ENCODE measurements at regions not wholly inside any gene's neighbourhood (a gene's known extent, or its start where the extent isn't known, plus 50 kb on each side); places are given as distances from the start of the nearest gene placed in this dataset.

DNA sequence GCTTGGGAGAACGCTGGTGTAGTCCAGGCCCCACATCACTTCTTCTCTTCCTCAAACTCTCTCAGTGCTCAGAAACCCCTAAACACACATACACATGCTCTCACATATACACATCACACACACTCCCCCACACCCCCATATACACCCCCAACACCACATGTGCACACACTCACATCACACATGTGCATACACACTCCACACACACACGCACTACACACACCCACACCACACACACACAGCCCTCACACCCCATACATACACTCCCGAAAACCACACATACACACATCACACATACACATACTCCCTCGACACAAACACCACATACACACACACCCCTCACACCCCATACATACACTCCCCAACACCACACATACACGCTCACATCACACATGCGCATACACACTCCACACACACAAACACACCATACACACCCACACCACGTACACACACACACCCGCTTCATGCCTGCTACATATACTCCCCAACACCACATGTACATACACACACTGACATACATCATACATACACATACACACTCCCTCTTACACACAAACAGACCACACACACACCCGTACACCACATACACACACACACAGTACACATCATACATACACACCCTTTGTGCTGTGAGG lies 110.3 kb upstream of the TMEM170B start:
- Histone ChIP-seq H4K20me1 (ENCODE audit: insufficient read depth, low read length) (no peaks in the 10 kb centered on the region), H3K9me3 (ENCODE audit: low read length) (no peaks in the 10 kb centered on the region), H3K27me3 (ENCODE audit: insufficient read depth, low read length) (no peaks in the 10 kb centered on the region), H3K4me3 (ENCODE audit: low read depth, low read length, poor library complexity, severe bottlenecking) (no peak overlapping the region), H3K79me2 (ENCODE audit: insufficient read depth, low read length) (no peaks in the 10 kb centered on the region), H3K4me2 (ENCODE audit: low read length) (no peak overlapping the region), H2AFZ (ENCODE audit: low read length) (no peak overlapping the region), H3K9ac (ENCODE audit: low read length) (no peak overlapping the region), H3K36me3 (ENCODE audit: insufficient read depth, low read length) (no peaks in the 10 kb centered on the region), H3K4me1 (ENCODE audit: insufficient read depth, low read length, severe bottlenecking) (peaks cover 19% of the 10 kb centered on the region), H3K27ac (ENCODE audit: low read depth, low read length, poor library complexity, severe bottlenecking) (no peak overlapping the region), H3K9me2 (ENCODE audit: low read depth, low read length) (no peaks in the 10 kb centered on the region), H3F3A (ENCODE audit: insufficient read depth, low read length) (no peaks in the 10 kb centered on the region)
- TF ChIP-seq, protein P1, sequence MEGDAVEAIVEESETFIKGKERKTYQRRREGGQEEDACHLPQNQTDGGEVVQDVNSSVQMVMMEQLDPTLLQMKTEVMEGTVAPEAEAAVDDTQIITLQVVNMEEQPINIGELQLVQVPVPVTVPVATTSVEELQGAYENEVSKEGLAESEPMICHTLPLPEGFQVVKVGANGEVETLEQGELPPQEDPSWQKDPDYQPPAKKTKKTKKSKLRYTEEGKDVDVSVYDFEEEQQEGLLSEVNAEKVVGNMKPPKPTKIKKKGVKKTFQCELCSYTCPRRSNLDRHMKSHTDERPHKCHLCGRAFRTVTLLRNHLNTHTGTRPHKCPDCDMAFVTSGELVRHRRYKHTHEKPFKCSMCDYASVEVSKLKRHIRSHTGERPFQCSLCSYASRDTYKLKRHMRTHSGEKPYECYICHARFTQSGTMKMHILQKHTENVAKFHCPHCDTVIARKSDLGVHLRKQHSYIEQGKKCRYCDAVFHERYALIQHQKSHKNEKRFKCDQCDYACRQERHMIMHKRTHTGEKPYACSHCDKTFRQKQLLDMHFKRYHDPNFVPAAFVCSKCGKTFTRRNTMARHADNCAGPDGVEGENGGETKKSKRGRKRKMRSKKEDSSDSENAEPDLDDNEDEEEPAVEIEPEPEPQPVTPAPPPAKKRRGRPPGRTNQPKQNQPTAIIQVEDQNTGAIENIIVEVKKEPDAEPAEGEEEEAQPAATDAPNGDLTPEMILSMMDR (IDR thresholded peaks at IDR 0.05; ENCODE audit: low read length), result no peak

GRCh38 chr6:11426571-11426970 lies 111.0 kb upstream of the TMEM170B start:
- Histone ChIP-seq H3F3A (ENCODE audit: insufficient read depth, low read length) (no peaks in the 10 kb centered on the region), H3K27ac (ENCODE audit: low read depth, low read length, poor library complexity, severe bottlenecking) (no peak overlapping the region), H3K4me3 (ENCODE audit: low read depth, low read length, poor library complexity, severe bottlenecking) (no peak overlapping the region), H3K9ac (ENCODE audit: low read length) (no peak overlapping the region), H3K9me2 (ENCODE audit: low read depth, low read length) (no peaks in the 10 kb centered on the region), H3K27me3 (ENCODE audit: insufficient read depth, low read length) (no peaks in the 10 kb centered on the region), H3K4me1 (ENCODE audit: insufficient read depth, low read length, severe bottlenecking) (peaks cover 19% of the 10 kb centered on the region), H2AFZ (ENCODE audit: low read length) (no peak overlapping the region), H3K36me3 (ENCODE audit: insufficient read depth, low read length) (no peaks in the 10 kb centered on the region), H3K9me3 (ENCODE audit: low read length) (no peaks in the 10 kb centered on the region), H3K79me2 (ENCODE audit: insufficient read depth, low read length) (no peaks in the 10 kb centered on the region), H3K4me2 (ENCODE audit: low read length) (no peak overlapping the region), H4K20me1 (ENCODE audit: insufficient read depth, low read length) (no peaks in the 10 kb centered on the region)
- TF ChIP-seq EZH2 (IDR thresholded peaks at IDR 0.05; ENCODE audit: borderline replicate concordance, low read length), result no peak
- TF ChIP-seq, protein P1 (IDR thresholded peaks at IDR 0.05; ENCODE audit: low read length), result no peak

DNA sequence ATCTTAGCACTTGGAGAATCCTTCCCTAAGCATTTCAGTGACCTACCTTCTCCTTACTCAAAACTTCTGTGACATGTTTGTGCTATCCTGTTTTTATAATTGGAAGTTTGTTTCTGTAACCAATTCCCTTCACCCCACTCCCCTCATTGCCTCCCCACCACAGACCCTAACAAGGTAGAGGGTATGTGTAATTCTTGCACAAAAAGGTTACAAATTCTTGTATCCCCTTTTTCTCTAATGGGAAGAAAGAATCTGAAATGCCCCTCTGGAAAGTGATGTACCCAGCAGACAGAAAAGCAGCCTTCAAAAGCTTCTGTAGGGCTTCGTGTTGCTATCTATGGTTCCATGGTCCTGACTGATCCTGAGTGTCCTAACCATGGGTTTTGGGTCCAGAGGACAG lies 111.7 kb upstream of the TMEM170B start:
- H3K9me2 ChIP-seq (ENCODE audit: low read depth, low read length), result no peaks in the 10 kb centered on the region
- H3K36me3 ChIP-seq (ENCODE audit: insufficient read depth, low read length), result no peaks in the 10 kb centered on the region
- H3K4me1 ChIP-seq (ENCODE audit: insufficient read depth, low read length, severe bottlenecking), result peaks cover 19% of the 10 kb centered on the region
- H3K79me2 ChIP-seq (ENCODE audit: insufficient read depth, low read length), result no peaks in the 10 kb centered on the region
- H3F3A ChIP-seq (ENCODE audit: insufficient read depth, low read length), result no peaks in the 10 kb centered on the region
- no peak for TF ChIP-seq EZH2 (IDR thresholded peaks at IDR 0.05; ENCODE audit: borderline replicate concordance, low read length)
- TF ChIP-seq, protein P1 (IDR thresholded peaks at IDR 0.05; ENCODE audit: low read length), result no peak
- no peak overlapping the region for H3K9ac ChIP-seq (ENCODE audit: low read length)
- no peaks in the 10 kb centered on the region for H3K9me3 ChIP-seq (ENCODE audit: low read length)
- no peak overlapping the region for H2AFZ ChIP-seq (ENCODE audit: low read length)
- no peaks in the 10 kb centered on the region for H3K27me3 ChIP-seq (ENCODE audit: insufficient read depth, low read length)
- H3K4me3 ChIP-seq (ENCODE audit: low read depth, low read length, poor library complexity, severe bottlenecking), result no peak overlapping the region
- H4K20me1 ChIP-seq (ENCODE audit: insufficient read depth, low read length), result no peaks in the 10 kb centered on the region
- no peak overlapping the region for H3K27ac ChIP-seq (ENCODE audit: low read depth, low read length, poor library complexity, severe bottlenecking)
- H3K4me2 ChIP-seq (ENCODE audit: low read length), result no peak overlapping the region
